ENCODE measurements at regions not wholly inside any gene's neighbourhood (a gene's known extent, or its start where the extent isn't known, plus 50 kb on each side); places are given as distances from the start of the nearest gene placed in this dataset.

DNA sequence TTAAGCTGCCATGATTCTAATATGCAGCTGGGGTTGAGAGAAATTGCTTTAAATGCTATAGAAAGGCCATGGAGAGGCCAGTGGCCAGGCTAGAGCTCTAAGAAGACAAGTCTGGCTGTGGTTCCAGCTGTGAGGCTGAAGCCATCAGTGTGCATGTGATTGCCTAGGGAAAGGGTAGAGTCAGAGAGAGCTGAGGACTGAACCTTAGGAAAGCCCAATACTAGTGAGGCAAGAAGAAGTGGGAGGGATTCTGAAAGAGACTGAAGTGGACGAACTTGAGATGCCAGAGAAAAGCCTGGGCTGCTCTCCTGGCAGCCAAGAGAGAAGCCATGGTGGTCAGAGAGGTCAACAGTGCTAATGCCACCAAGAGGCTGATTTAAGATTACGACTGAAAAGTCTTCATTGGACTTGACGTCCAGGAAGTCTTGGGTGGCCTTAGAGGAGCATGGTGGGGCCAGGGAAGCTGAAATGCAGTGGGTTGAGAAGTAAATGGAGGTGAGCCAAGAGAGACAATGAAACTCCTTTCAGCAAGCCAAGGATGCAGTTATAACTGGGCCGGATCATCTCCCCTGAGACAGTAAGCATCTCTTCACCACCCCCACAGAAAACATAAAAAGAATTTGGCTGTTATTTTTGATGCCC, 133.2 kb downstream of the TMEM174 start:
- TF ChIP-seq, protein P1, sequence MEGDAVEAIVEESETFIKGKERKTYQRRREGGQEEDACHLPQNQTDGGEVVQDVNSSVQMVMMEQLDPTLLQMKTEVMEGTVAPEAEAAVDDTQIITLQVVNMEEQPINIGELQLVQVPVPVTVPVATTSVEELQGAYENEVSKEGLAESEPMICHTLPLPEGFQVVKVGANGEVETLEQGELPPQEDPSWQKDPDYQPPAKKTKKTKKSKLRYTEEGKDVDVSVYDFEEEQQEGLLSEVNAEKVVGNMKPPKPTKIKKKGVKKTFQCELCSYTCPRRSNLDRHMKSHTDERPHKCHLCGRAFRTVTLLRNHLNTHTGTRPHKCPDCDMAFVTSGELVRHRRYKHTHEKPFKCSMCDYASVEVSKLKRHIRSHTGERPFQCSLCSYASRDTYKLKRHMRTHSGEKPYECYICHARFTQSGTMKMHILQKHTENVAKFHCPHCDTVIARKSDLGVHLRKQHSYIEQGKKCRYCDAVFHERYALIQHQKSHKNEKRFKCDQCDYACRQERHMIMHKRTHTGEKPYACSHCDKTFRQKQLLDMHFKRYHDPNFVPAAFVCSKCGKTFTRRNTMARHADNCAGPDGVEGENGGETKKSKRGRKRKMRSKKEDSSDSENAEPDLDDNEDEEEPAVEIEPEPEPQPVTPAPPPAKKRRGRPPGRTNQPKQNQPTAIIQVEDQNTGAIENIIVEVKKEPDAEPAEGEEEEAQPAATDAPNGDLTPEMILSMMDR (IDR thresholded peaks at IDR 0.05): no peak
- no peak for TF ChIP-seq POLR2A (IDR thresholded peaks at IDR 0.05)
